ENCODE measurements at regions not wholly inside any gene's neighbourhood (a gene's known extent, or its start where the extent isn't known, plus 50 kb on each side); places are given as distances from the start of the nearest gene placed in this dataset.

DNA sequence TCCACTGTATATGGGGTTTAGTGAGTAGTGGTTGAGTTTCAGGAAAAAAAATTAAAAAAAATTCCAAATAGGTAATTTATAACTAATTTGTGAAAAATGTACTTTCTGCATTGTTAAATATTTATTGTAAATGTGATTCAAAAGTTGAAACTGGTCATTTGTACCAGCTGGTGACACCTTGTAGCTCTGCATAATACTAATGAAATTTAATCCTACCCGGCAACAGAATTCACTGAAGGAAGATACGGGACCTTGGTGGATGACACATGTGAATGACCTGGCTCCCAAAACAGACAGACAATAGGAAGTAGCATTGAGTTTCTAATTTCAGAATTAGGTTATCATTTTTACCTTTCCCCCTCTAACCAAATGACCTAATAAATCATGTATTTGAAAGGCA is 73.8 kb downstream of the SLITRK6 start:
- Histone ChIP-seq H4K20me1 (ENCODE audit: insufficient read depth) (no peaks in the 10 kb centered on the region), H3K4me3 (no peak overlapping the region), H3K4me1 (replicated peaks; ENCODE audit: insufficient read depth) (peaks cover 6% of the 10 kb centered on the region; the same call in 1 of the 2 replicates), H2AFZ (no peak overlapping the region), H3K79me2 (ENCODE audit: low read depth) (no peaks in the 10 kb centered on the region), H3K27ac (no peak overlapping the region), H3K9me3 (ENCODE audit: insufficient read depth, low read depth) (no peaks in the 10 kb centered on the region), H3K36me3 (ENCODE audit: low read depth) (no peaks in the 10 kb centered on the region), H3K4me2 (no peak overlapping the region), H3F3A (ENCODE audit: insufficient read depth, low read depth) (no peaks in the 10 kb centered on the region), H3K9me2 (ENCODE audit: insufficient read depth) (no peaks in the 10 kb centered on the region), H3K27me3 (ENCODE audit: insufficient read depth, low read depth) (no peaks in the 10 kb centered on the region)
- DNase-seq = no peak
- intact Hi-C loops (cut with micrococcal nuclease; ENCODE audit: unreplicated experiment) = no loop called here
- BruUV-seq (replicated peaks) = no TSS peak
- POLR2A ChIA-PET (ENCODE audit: unreplicated experiment) = no interaction called here
- TF ChIP-seq EZH2 (IDR thresholded peaks at IDR 0.05; ENCODE audit: low read depth) = no peak
- TF ChIP-seq, protein P1, sequence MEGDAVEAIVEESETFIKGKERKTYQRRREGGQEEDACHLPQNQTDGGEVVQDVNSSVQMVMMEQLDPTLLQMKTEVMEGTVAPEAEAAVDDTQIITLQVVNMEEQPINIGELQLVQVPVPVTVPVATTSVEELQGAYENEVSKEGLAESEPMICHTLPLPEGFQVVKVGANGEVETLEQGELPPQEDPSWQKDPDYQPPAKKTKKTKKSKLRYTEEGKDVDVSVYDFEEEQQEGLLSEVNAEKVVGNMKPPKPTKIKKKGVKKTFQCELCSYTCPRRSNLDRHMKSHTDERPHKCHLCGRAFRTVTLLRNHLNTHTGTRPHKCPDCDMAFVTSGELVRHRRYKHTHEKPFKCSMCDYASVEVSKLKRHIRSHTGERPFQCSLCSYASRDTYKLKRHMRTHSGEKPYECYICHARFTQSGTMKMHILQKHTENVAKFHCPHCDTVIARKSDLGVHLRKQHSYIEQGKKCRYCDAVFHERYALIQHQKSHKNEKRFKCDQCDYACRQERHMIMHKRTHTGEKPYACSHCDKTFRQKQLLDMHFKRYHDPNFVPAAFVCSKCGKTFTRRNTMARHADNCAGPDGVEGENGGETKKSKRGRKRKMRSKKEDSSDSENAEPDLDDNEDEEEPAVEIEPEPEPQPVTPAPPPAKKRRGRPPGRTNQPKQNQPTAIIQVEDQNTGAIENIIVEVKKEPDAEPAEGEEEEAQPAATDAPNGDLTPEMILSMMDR (conservative IDR thresholded peaks at IDR 0.05) = no peak
- CTCF ChIA-PET = no interaction called here

DNA sequence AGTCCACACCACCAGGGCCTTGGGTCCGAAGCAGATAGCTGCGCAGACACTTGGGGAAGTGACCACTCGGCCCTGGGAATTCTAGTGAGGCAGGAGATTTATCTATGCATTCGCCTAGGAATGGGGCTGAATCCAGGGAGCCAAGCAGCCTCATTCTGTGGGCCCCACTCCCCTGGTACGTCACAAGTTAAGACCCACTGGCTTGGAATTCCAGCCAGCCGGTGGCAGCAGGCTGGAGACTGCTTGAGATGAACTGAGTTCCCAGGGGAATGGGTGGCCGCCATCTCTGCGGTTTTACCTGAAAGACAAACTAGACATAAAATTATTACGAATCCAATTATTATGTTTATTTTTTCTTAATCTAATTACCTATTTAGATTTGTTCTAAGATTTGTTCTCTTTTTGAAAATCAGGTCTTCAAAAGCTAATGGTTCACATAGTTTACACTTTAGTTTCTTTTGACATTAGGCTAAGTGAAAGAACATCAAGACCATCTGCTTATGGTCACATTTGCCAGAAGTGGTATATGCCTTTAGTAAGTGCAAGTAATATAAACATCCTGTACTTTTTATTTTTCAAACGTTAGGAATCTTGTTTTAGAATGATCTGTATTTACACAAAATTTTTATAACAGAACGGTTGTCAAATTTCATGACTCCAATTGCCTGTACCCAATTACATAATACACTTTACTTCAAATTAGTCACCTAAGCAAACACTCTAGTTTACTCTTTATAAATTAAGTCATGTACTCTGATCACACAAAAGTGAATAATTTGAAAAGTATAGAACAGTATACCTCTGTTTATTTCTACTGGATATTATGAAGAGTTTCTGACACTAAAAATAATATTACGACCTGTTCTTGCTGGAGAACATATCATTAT is 74.4 kb downstream of the SLITRK6 start:
- Histone ChIP-seq H3K9me2 (ENCODE audit: insufficient read depth) (no peaks in the 10 kb centered on the region; the same call in 1 of the 2 replicates), H3K79me2 (ENCODE audit: low read depth) (no peaks in the 10 kb centered on the region), H3K4me2 (no peak overlapping the region), H3K9me3 (ENCODE audit: insufficient read depth, low read depth) (no peaks in the 10 kb centered on the region), H4K20me1 (ENCODE audit: insufficient read depth) (no peaks in the 10 kb centered on the region), H3K4me1 (replicated peaks; ENCODE audit: insufficient read depth) (peaks cover 6% of the 10 kb centered on the region; the same call in 1 of the 2 replicates), H3F3A (ENCODE audit: insufficient read depth, low read depth) (no peaks in the 10 kb centered on the region), H3K4me3 (no peak overlapping the region), H3K36me3 (ENCODE audit: low read depth) (no peaks in the 10 kb centered on the region), H3K27ac (no peak overlapping the region), H3K27me3 (ENCODE audit: insufficient read depth, low read depth) (no peaks in the 10 kb centered on the region), H2AFZ (no peak overlapping the region)
- BruUV-seq (replicated peaks) = no TSS peak
- intact Hi-C loops (cut with micrococcal nuclease; ENCODE audit: unreplicated experiment) = no loop called here
- ChIA-PET POLR2A (ENCODE audit: unreplicated experiment) (no interaction called here), CTCF (no interaction called here)
- DNase-seq = no peak
- TF ChIP-seq, protein P1 (conservative IDR thresholded peaks at IDR 0.05) = no peak
- no peak for TF ChIP-seq EZH2 (IDR thresholded peaks at IDR 0.05; ENCODE audit: low read depth)

DNA sequence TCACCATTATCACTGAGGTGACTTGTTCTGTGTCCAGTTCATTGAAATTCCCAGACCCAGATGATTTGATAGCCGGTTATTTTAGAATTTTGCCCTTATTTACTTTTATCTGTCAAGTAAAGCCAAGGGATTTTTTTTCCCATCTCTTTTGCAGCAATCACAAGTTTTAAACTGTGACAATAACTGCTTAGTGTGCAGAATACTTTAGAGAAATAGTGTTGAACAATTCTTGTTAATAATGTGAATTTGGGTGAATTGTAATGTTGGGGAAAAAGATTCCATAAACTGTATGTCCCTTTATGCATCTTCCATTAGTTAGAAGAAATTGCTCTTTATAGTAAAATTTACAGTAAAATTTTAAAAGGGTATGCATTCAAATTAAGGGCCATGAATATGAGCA is 79.5 kb downstream of the SLITRK6 start:
- no peaks in the 10 kb centered on the region for H3K36me3 ChIP-seq (ENCODE audit: low read depth)
- no peaks in the 10 kb centered on the region; the same call in 1 of the 2 replicates for H3K9me2 ChIP-seq (ENCODE audit: insufficient read depth)
- H3K4me1 ChIP-seq (replicated peaks; ENCODE audit: insufficient read depth) = no peaks in the 10 kb centered on the region
- 0 out of 2 replicates have a peak overlapping the region, but pooled peaks have one; percentile 8 for H2AFZ ChIP-seq
- intact Hi-C loops (cut with micrococcal nuclease; ENCODE audit: unreplicated experiment) = no loop called here
- no peak for DNase-seq
- no peak overlapping the region for H3K27ac ChIP-seq
- H3K9me3 ChIP-seq (ENCODE audit: insufficient read depth, low read depth) = no peaks in the 10 kb centered on the region
- H4K20me1 ChIP-seq (ENCODE audit: insufficient read depth) = no peaks in the 10 kb centered on the region
- H3K79me2 ChIP-seq (ENCODE audit: low read depth) = no peaks in the 10 kb centered on the region
- no peak overlapping the region for H3K4me3 ChIP-seq
- no peaks in the 10 kb centered on the region for H3F3A ChIP-seq (ENCODE audit: insufficient read depth, low read depth)
- no peak overlapping the region for H3K4me2 ChIP-seq
- ChIA-PET CTCF (no interaction called here), POLR2A (ENCODE audit: unreplicated experiment) (no interaction called here)
- H3K27me3 ChIP-seq (ENCODE audit: insufficient read depth, low read depth) = no peaks in the 10 kb centered on the region
- TF ChIP-seq, protein P1 (conservative IDR thresholded peaks at IDR 0.05) = no peak
- no peak for TF ChIP-seq EZH2 (IDR thresholded peaks at IDR 0.05; ENCODE audit: low read depth)
- no TSS peak for BruUV-seq (replicated peaks)

Data from PC-9 (cell line).